Activated naive CD4-positive, alpha-beta T cell treated with anti-CD3 and anti-CD28 coated beads, Interleukin-2, amount 10 ng/mL, durations not matched to agents 7 days and 5 days (primary cell): ENCODE measurements at regions not wholly inside any gene's neighbourhood (a gene's known extent, or its start where the extent isn't known, plus 50 kb on each side); places are given as distances from the start of the nearest gene placed in this dataset.

Experiments used
- CTCF ChIA-PET: fragments of 350-600 bp; sonication (Branson Sonifier 250); formaldehyde crosslinking; loops from one replicate; lab custom pipeline; 2021; ENCODE audit warnings: antibody characterized with exemption; lab: Charles Lee
- DNase-seq: peaks from one replicate; pipeline ENCODE4 v3.0.0-alpha.2; 2020
- H3K27ac Mint-ChIP-seq: one replicate; pipeline ENCODE4 v1.8.0; 2021; ENCODE audit warnings: mild to moderate bottlenecking, moderate library complexity, mixed read lengths
- H3K27me3 Mint-ChIP-seq: one replicate; pipeline ENCODE4 v1.8.0; 2021; ENCODE audit warnings: mild to moderate bottlenecking, mixed read lengths
- H3K36me3 Mint-ChIP-seq: one replicate; pipeline ENCODE4 v1.8.0; 2021; ENCODE audit warnings: mixed read lengths
- H3K4me1 Mint-ChIP-seq: one replicate; pipeline ENCODE4 v1.8.0; 2021; ENCODE audit warnings: mixed read lengths
- H3K4me3 Mint-ChIP-seq: one replicate; pipeline ENCODE4 v1.8.0; 2021; ENCODE audit warnings: mild to moderate bottlenecking, moderate library complexity, mixed read lengths
- H3K9me3 Mint-ChIP-seq: one replicate; pipeline ENCODE4 v1.8.0; 2021; ENCODE audit warnings: mixed read lengths

GRCh38 chr9:87324613-87325194 lies 173.0 kb upstream of the DAPK1 start:
- no peaks in the 10 kb centered on the region for H3K9me3 Mint-ChIP-seq
- peaks cover 6% of the 10 kb centered on the region for H3K27me3 Mint-ChIP-seq
- H3K27ac Mint-ChIP-seq: no peak overlapping the region
- CTCF ChIA-PET: interaction anchor here (0.6 to 2.8 kb wide), 12 partner anchors 17 to 911 kb away, joined by 3 to 16 read pairs (median 3); no protein-coding TSS in a partner anchor
- H3K4me3 Mint-ChIP-seq: no peak overlapping the region
- no peak for DNase-seq
- H3K4me1 Mint-ChIP-seq: no peaks in the 10 kb centered on the region
- H3K36me3 Mint-ChIP-seq: no peaks in the 10 kb centered on the region

GRCh38 chr9:87327575-87328125 lies 170.0 kb upstream of the DAPK1 start:
- Mint-ChIP-seq H3K27ac (no peak overlapping the region), H3K36me3 (no peaks in the 10 kb centered on the region), H3K9me3 (no peaks in the 10 kb centered on the region), H3K4me1 (no peaks in the 10 kb centered on the region), H3K27me3 (peaks cover 6% of the 10 kb centered on the region), H3K4me3 (no peak overlapping the region)
- CTCF ChIA-PET: interaction anchor here (0.5 kb wide), 1 partner anchor 914 kb away, joined by 3 read pairs; no protein-coding TSS in a partner anchor
- no peak for DNase-seq

GRCh38 chr9:87333802-87334201 lies 163.9 kb upstream of the DAPK1 start:
- DNase-seq: no peak
- Mint-ChIP-seq H3K27me3 (peaks cover 31% of the 10 kb centered on the region), H3K4me1 (peaks cover 5% of the 10 kb centered on the region), H3K27ac (no peak overlapping the region), H3K4me3 (no peak overlapping the region), H3K36me3 (no peaks in the 10 kb centered on the region), H3K9me3 (no peaks in the 10 kb centered on the region)
- CTCF ChIA-PET: no interaction called here

GRCh38 chr9:87334366-87334765 lies 163.3 kb upstream of the DAPK1 start:
- Mint-ChIP-seq H3K36me3 (no peaks in the 10 kb centered on the region), H3K27ac (no peak overlapping the region), H3K27me3 (peaks cover 31% of the 10 kb centered on the region), H3K4me3 (no peak overlapping the region), H3K4me1 (peaks cover 5% of the 10 kb centered on the region), H3K9me3 (no peaks in the 10 kb centered on the region)
- CTCF ChIA-PET: no interaction called here
- no peak for DNase-seq

- Mint-ChIP-seq H3K4me1 (peaks cover 5% of the 10 kb centered on the region), H3K27me3 (peaks cover 31% of the 10 kb centered on the region)
These were observed 161.3 kb upstream of the DAPK1 start for GRCh38 chr9:87336407-87336806.

GRCh38 chr9:87336914-87337333 lies 160.7 kb upstream of the DAPK1 start:
- Mint-ChIP-seq H3K36me3 (no peaks in the 10 kb centered on the region), H3K9me3 (no peaks in the 10 kb centered on the region), H3K27ac (no peak overlapping the region), H3K4me1 (peaks cover 5% of the 10 kb centered on the region), H3K4me3 (no peak overlapping the region), H3K27me3 (peaks cover 31% of the 10 kb centered on the region)
- DNase-seq: no peak
- CTCF ChIA-PET: interaction anchor here (2.0 to 2.4 kb wide), 2 partner anchors 326 kb away, joined by 10 to 15 read pairs; no protein-coding TSS in a partner anchor

More at GRCh38 chr9:87336407-87336806, 161.3 kb upstream of the DAPK1 start:
- Mint-ChIP-seq H3K9me3 (no peaks in the 10 kb centered on the region), H3K27ac (no peak overlapping the region), H3K4me3 (no peak overlapping the region), H3K36me3 (no peaks in the 10 kb centered on the region)
- DNase-seq: no peak
- CTCF ChIA-PET: interaction anchor here (0.8 to 2.0 kb wide), 3 partner anchors 14 to 326 kb away, joined by 3 to 10 read pairs (median 5); no protein-coding TSS in a partner anchor

- CTCF ChIA-PET: interaction anchor here (1.7 to 2.4 kb wide), 2 partner anchors 325 to 331 kb away, joined by 5 to 15 read pairs; no protein-coding TSS in a partner anchor
- no peak for DNase-seq
- H3K4me3 Mint-ChIP-seq: no peak overlapping the region
These were observed 160.2 kb upstream of the DAPK1 start for GRCh38 chr9:87337335-87338087.

GRCh38 chr9:87338088-87338989 lies 159.3 kb upstream of the DAPK1 start:
- Mint-ChIP-seq H3K36me3 (no peaks in the 10 kb centered on the region), H3K27me3 (peaks cover 36% of the 10 kb centered on the region), H3K27ac (no peak overlapping the region), H3K9me3 (no peaks in the 10 kb centered on the region), H3K4me3 (no peak overlapping the region), H3K4me1 (peaks cover 5% of the 10 kb centered on the region)
- DNase-seq: no peak
- CTCF ChIA-PET: interaction anchor here (1.7 to 2.4 kb wide), 2 partner anchors 324 to 330 kb away, joined by 5 to 15 read pairs; no protein-coding TSS in a partner anchor

More at GRCh38 chr9:87337335-87338087, 160.2 kb upstream of the DAPK1 start:
- Mint-ChIP-seq H3K36me3 (no peaks in the 10 kb centered on the region), H3K9me3 (no peaks in the 10 kb centered on the region), H3K27ac (no peak overlapping the region), H3K4me1 (peaks cover 5% of the 10 kb centered on the region), H3K27me3 (peaks cover 33% of the 10 kb centered on the region)

GRCh38 chr9:87340391-87340790 lies 157.3 kb upstream of the DAPK1 start:
- Mint-ChIP-seq H3K27me3 (peaks cover 36% of the 10 kb centered on the region), H3K9me3 (no peaks in the 10 kb centered on the region), H3K27ac (no peak overlapping the region), H3K4me3 (no peak overlapping the region), H3K4me1 (peaks cover 5% of the 10 kb centered on the region), H3K36me3 (no peaks in the 10 kb centered on the region)
- no peak for DNase-seq
- CTCF ChIA-PET: no interaction called here

- Mint-ChIP-seq H3K27me3 (peaks cover 27% of the 10 kb centered on the region), H3K4me3 (no peak overlapping the region), H3K9me3 (no peaks in the 10 kb centered on the region), H3K4me1 (no peaks in the 10 kb centered on the region), H3K36me3 (no peaks in the 10 kb centered on the region), H3K27ac (no peak overlapping the region)
- CTCF ChIA-PET: no interaction called here
- DNase-seq: no peak
These were observed 154.9 kb upstream of the DAPK1 start for GRCh38 chr9:87342743-87343142.

GRCh38 chr9:87343816-87344430 lies 153.7 kb upstream of the DAPK1 start:
- Mint-ChIP-seq H3K36me3 (no peaks in the 10 kb centered on the region), H3K27me3 (peaks cover 21% of the 10 kb centered on the region), H3K4me1 (no peaks in the 10 kb centered on the region), H3K9me3 (no peaks in the 10 kb centered on the region), H3K27ac (no peak overlapping the region), H3K4me3 (no peak overlapping the region)
- DNase-seq: no peak
- CTCF ChIA-PET: no interaction called here

- Mint-ChIP-seq H3K27me3 (peaks cover 21% of the 10 kb centered on the region), H3K9me3 (no peaks in the 10 kb centered on the region), H3K27ac (no peak overlapping the region), H3K36me3 (no peaks in the 10 kb centered on the region), H3K4me3 (no peak overlapping the region), H3K4me1 (no peaks in the 10 kb centered on the region)
- CTCF ChIA-PET: interaction anchor here (0.8 to 1.0 kb wide), 2 partner anchors 21 to 1655 kb away, joined by 3 read pairs; no protein-coding TSS in a partner anchor
- no peak for DNase-seq
These were observed 151.5 kb upstream of the DAPK1 start for GRCh38 chr9:87346061-87346665.

GRCh38 chr9:87350915-87351314 lies 146.8 kb upstream of the DAPK1 start:
- H3K36me3 Mint-ChIP-seq: no peaks in the 10 kb centered on the region
- H3K27ac Mint-ChIP-seq: no peak overlapping the region
- CTCF ChIA-PET: interaction anchor here (1.1 kb wide), 1 partner anchor 15 kb away, joined by 5 read pairs; no protein-coding TSS in a partner anchor
- DNase-seq: no peak
- H3K9me3 Mint-ChIP-seq: no peaks in the 10 kb centered on the region
- peaks cover 4% of the 10 kb centered on the region for H3K27me3 Mint-ChIP-seq
- H3K4me1 Mint-ChIP-seq: no peaks in the 10 kb centered on the region
- no peak overlapping the region for H3K4me3 Mint-ChIP-seq
